ENCODE measurements at regions not wholly inside any gene's neighbourhood (a gene's known extent, or its start where the extent isn't known, plus 50 kb on each side); places are given as distances from the start of the nearest gene placed in this dataset.
"Not testable (repeated sequence)": the region's sequence is repeated elsewhere in the genome, so short reads cannot be mapped to it uniquely, and the experiment has no call there.

DNA sequence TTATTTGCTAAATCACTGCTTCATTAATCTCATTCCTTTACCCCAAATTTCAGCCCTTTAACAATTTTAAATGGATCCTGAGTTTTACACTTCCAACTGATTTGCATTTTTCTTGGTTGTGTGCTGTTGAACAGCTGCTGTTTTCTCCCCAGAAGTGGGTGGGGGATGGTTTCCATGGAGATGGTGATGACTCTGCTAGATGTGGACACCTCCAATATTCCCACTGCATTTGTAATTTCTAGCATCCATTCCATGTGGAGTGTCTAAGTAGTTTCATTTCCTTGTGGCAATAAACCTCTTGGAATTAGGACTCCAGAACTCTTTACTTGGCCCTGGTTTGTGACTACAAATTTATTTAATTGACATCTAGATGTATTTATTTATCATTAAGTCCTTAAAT lies 330.4 kb downstream of the GBA3 start:
- no peak for DNase-seq (ENCODE audit: low spot score)

DNA sequence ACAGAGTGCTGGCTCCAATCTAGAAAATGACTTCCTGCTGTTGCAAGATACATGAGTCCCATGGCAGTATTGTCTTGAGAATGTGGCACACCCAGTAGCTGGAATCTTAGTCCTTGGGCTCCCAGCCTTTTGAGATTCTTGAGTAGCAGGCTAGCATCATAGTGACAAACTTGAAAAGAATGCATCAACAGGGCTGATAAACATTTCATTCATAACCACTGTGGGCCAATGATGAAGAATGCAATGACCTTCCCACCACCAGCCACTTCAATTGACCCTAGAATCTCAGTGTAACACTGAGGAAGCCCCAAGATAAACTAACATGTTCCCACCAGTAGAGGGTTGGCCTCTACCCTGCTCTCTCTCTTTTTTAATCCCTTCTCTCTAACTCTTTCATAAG lies 329.3 kb downstream of the GBA3 start:
- peak; percentile 2 for DNase-seq (ENCODE audit: low spot score)

DNA sequence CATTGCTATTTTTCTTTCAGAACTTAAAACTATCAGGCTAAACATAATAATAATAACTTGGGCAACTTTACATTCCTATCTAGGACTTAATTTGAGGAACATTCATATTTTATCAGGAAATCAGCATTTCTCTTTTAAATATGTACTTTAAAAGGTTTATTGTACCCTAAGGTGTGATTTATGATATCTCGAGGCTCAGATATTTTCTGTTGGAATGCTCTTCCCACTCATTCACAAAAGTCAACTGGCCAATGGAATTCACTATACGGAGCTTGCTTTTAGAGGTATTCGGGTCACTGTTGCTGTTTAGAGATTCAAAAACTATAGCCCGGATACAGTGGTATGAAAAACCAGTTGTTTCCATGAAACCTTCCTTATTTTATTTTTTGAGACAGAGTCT lies 328.3 kb downstream of the GBA3 start:
- DNase-seq (ENCODE audit: low spot score), result no peak

DNA sequence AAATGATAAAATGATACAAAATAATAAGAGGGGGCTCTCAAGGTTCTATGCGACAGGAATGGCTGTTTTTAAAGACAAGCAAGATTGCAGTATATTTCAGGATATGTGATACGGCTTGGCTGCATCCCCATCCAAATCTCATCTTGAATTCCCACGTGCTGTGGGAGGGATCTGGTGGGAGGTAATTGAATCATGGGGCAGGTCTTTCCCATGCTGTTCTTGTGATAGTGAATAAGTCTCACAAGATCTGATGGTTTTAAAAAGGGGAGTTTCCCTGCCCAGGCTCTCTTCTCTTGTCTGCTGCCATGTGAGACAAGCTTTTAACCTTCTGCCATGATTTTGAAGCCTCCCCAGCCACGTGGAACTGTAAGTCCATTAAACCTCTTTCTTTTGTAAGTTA lies 327.7 kb downstream of the GBA3 start:
- not testable (repeated sequence) for DNase-seq (ENCODE audit: low spot score)

DNA sequence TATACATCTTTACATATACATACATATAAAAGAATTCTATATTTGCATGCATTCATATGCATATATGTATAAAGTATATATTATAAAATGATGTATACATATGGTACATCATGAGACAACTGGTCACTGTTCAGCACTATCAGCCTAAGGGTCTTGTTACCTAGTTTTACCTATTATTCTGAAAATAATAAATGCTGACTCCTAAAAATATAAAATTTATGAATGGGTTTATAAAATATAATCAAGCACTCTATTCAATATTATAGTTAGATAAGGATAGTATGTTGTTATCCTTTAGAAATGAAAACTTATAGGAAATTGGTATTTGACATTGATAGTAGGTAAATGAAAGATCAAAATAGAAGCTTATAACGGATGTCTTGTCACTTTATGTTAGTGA lies 324.2 kb downstream of the GBA3 start:
- no peak for DNase-seq (ENCODE audit: low spot score)

DNA sequence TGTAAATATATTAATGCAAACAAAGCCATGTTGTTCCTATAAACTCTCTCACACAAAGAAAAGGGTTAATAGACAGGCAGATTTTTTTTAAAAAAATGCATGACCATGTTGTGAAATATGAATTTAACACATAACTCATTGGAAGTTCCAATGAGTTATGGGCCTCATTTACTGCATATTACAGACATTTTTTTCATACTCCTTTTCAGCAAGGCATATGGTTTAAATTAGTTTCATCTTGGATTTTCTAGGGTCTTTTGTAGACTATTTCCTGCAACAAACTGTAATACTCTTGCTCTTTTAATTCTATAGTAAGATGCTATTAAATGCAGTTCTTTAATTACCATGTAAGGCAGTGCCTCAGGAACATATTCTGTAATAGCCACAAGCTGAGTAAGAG lies 323.1 kb downstream of the GBA3 start:
- DNase-seq (ENCODE audit: low spot score), result no peak

DNA sequence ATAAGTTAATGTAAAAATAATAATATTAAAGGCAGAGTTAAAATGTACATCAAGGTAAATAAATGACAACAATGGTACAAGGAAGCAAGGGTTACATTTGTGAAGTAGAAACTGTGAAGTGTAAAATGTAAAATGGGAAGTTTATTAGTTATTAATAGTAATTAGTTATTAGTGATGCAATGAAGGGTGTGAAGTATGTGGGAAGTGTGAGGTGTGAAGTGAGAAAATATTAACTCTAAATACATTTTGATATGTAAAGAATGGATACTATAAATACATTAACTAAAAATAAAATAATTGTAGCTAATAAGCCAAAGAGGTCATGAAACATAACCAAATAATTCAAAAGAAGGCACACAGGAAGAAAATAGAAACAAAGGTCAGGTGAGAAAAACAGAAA lies 316.4 kb downstream of the GBA3 start:
- no peak for DNase-seq (ENCODE audit: low spot score)

DNA sequence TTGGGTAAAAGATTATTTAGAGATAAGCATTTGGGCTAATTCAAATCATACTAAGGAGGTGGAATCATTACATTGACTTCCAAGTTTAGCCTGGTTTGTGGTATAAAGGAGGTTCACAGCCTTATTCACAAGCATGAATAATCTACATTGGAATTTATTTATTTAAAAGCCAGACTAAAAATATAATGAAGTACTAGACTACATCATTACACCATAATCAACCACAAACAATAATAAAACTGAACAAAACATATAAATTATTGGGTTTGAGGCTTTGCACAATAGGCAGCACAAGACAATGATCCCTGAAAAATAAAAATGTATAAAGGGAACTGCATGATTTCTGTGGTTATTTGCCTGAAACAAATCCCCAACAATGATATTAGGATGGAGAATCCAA lies 314.0 kb downstream of the GBA3 start:
- no peak for DNase-seq (ENCODE audit: low spot score)

DNA sequence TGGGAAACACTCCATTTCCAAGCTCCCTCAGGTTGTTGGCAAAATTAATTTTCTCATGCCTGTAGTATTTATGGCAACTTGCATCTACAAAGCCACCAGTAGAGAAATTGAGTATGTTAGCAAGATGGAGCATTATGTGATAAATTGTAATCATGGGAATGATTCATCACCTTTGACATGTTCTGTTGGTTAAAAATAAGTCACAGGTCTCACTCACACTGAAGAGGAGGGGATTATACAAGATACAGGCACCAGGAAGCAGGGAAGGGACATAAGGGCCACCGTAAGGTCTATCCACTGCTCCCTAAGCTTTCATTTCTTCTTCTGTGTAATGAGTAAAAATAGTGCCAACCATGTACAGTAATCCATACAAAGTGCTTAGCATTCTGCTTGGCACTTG lies 313.0 kb downstream of the GBA3 start:
- DNase-seq (ENCODE audit: low spot score), result no peak

DNA sequence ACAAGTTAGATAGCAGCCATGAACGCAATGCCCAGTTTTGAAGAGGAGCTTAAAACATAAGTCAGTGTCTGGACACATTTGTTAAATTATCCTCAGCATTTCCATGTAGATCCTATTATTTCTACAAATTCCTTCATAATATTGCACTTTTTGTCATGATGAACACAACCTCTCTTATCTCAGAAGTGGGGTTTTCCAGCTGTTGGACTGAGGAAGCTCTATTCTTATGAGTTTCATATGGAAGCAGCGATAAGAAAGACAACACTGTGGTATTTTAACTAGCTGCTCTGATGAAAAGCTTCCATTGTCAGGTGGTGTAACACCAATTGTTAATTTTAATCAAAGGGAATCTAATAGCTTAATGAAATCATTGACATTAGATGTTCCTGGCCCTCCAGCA lies 308.7 kb downstream of the GBA3 start:
- no peak for DNase-seq (ENCODE audit: low spot score)

DNA sequence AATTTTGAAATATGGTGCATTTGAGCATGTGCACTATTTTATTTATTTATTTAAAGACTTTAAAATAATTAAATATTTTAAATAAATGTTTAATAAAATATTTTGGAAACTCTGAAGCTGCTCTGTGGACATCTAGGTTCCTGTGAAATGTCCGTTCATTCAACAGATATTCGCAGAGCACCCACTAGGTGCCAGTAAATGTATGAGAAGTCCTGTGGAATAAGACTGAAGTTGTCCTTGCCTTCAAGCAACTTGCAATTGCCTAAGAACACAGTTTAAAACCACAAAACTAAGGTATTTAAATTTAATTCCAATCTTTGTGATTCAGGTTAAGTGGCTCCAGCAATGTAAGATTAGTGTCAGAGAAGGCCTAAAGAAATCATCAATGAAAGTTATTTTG lies 306.7 kb downstream of the GBA3 start:
- no peak for DNase-seq (ENCODE audit: low spot score)

DNA sequence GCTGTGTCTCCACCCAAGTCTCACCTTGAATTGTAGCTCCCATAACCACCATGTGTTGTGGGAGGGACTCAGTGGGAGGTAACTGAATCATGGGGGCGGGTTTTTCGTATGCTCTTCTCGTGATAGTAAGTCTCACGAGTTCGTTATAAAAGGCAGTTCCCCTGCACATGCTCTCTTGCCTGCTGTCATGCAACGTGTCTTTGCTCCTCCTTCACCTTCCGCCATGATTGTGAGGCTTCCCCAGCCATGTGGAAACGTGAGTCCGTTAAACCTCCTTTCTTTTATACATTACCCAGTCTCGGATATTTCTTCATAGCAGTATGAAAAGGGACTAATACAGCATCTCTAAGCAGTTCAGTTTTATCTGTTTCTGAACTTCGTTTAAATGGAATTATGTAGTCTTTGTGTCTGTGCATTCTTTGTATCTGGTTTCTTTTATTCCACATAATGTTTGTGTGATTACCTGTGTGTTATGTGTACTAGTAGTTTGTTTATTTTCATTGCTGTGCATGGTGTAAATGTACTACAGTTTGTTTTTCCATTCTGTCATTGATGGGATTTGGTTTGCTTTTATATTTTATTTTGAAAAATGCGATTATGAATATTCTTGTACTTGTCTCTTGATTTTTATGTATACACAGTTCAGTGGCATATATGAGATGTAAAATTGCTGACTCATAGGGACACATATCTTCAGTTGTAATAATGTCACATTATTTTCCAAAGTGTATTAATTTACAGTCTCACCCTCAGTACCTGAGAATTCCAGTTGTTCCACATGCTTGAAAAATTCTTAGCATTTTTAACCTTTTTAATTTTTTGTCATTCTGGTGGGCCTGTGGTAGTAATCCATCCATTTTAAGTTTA lies 304.9 kb downstream of the GBA3 start:
- no peak for DNase-seq (ENCODE audit: low spot score)

DNA sequence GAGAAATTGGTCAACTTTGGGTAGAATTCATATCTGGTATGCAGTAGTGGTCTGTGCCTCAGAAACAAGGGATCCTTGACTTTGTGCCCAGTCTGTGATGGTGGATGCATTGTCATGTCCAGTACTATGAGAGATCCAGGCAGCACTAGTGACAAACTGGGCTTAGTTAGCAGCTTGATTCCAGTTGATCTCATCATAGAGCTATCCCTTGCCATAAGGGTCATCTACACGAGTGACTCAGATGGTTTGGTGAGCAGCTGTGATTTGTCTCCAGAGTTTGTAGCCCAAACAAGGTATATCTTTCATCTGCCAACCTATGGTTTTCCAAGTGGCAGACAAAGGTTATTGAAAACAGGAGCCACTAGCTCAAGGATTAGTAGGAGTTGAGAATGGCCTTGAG lies 298.8 kb downstream of the GBA3 start:
- DNase-seq (ENCODE audit: low spot score), result no peak

DNA sequence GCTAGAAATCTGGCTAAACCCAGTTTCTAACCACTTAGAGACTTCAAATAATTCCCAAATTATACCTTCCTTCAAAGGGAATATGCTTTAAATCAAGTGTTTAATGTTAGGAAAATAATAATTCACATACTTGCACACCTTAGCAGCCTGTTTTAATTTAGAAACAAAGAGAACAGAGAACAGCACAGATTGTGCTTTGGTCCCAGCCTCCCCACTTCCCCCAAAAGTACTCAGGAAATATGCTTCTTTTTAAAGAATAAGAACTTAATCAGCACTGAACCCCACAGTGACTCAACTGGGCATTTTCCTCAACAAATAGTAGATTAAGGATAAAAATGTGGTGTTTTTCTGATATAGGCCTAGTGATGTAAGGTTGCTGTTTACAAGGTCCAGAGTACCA lies 295.8 kb downstream of the GBA3 start:
- DNase-seq (ENCODE audit: low spot score), result no peak

DNA sequence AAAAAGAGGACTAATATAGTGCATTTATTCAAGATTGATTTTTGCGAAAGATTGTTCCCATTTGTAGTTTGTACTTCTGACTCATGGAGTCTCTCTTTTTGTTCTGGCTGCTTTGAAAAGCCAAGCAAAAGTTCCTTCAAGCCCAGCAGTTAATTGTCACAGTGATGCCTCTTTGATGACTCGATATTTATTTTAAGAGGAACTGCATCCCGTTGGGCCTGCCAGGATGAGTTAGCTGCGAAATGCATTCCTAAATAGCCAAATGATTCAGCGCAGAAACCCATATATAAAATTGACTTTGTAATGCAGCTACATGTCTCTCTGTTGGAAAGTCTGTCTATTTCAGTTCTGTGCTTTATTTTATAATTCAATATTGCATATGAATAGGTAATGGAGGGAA lies 295.1 kb downstream of the GBA3 start:
- DNase-seq (ENCODE audit: low spot score), result no peak

DNA sequence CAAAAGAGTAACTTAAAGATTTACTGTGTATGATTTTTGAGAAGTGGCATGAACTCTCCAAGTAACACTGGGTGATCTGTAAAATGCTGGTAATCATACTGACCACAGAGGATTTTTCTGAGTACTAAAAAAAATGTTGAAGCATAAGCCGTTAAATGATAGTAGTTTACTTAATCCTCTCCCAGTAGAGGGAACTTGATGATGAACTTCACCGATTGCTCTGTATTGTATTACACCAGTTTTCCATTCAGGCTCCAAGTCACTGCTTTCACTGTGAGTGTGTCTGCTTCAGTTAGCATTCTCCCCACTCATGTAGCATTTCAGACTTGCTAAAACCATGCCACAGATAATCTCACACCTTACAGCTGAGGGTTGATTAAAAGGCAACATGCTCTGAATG lies 294.1 kb downstream of the GBA3 start:
- DNase-seq (ENCODE audit: low spot score), result no peak

DNA sequence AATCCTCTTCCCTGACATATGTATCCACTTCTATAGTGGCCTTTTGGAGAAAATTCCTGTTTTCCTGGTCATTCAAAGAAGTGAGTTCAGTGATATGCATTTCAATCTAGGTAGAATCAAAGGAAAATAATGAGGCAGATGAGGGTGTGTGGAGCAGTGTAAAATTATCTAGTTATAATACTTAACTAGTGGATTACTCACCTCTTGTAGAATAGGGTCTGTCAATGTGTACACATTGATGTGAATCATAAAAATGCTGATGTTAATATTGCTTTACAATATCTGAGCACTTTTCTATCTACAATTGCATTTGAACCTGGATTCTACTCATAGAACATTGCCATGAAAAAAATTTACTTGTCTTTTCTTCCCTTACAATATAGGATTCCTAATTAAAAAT lies 293.5 kb downstream of the GBA3 start:
- DNase-seq (ENCODE audit: low spot score), result no peak

DNA sequence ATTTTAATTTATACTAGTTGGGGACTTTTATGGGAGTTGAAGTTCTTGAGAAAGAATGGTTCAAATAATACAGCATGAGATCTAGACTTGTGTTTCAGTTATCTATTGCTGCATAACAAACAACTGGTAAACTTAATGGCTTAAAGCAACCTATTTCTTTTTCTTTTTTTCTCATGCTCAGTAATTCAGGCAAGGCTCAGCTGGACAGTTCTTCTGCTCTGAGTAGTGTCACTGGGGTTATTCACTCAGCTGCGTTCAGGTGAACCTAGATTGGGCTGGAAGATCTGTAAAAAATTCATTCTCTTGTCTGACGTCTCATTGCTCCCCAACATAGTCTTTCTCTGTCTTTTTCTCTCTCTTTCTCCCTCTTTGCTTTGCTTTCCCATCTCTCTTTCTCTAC lies 291.7 kb downstream of the GBA3 start:
- DNase-seq (ENCODE audit: low spot score), result no peak

DNA sequence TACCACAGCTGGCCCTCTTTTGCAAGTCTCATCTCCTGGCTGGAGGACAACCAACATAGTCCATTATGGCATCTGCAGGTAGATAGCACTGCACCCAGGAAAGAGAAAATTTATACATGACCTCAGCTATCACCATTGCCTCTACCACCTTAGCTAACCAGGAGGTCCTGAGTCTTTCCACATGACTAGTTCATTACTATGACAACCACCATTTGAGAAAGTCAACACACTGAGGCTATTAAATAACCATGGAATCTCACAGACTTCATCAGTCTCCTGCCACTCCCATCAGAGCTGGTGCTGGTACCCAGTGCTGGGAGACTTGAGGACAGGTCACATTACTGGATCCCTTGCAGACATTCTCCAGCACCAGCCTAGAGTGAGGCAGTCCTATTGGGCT lies 285.9 kb downstream of the GBA3 start:
- DNase-seq (ENCODE audit: low spot score), result no peak

DNA sequence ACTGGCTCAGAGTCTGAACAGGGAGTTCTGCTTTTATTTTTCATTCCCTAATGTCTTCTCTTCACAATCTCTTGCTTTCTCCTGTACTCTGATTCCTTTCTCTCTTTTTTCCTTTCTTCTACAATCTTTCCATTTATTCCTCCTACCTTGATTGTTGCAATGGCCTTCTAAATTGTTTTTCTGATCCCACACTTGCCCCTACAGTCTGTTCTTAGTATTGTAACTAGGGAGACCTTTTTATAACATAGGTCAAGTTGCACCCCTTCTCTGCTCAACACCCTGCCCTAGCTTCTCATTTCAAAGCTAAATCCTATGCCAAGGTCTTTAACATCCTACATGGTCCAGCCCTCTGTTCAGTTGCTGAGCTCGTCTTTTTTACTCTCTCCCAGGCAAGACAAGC lies 277.9 kb downstream of the GBA3 start:
- DNase-seq (ENCODE audit: low spot score), result no peak

DNA sequence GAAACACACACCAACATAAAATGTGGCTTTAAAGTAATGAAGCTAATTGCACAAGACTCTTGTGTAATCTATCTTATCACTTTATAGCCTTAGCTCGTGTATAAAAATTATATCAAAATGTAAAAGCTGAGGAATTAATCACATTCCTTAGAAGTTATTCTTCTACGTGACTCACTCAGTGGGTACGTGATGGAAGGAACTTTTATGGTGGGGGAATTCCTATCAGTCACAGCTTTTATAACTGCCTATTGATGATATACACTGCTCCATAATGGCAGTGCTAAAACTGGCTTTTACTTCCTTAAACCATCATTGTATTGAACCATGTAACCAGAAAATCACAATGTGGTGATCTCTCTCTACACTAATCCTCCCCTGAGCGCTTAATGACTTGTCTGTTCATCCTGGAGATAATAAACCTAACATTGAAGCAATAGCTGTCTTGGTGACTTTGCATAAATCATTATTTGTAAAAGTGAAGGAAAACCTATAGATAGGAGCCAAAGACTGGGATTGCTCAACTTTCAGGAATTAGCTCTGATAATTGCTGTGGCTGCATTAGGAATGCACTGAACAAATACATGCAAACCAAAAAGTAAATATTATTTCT lies 276.7 kb downstream of the GBA3 start:
- no peak for DNase-seq (ENCODE audit: low spot score)

DNA sequence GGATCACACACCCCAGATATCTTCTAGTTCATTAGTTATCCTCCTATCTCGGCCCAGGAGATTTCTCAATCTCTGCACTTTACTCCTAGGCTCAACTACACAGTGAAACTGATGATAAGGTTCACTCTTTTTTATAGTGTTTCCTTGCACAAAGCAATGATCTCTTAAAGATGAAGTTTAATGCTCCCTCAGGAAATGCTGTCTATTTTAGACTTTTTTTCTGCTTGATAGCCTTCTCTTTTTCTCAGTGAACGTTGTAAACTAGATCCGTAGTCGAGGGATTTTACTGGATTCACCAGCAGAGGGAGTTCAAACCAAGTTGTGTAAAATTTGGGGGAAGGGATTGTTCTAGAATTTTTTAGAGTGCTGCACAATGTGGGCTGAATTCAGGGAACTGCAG lies 269.6 kb downstream of the GBA3 start:
- DNase-seq (ENCODE audit: low spot score), result no peak

DNA sequence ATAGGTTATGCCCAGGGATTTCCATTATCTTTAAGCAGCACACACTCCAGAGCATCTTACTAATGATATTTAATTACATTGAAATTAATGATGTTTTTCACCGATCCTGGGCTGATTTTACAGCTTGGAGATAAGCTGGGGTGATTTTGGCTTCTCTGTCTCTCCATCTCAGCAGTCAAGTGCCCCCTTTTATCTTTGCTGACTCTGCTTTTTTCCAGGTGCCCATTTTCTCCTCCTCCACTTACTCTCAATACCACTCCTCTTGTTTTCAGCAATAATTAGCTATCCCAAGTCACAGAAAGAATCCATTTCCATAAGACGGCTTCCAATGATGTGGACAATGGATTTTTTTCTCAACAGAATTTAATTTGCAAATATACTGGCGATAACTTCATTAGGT lies 266.7 kb downstream of the GBA3 start:
- DNase-seq (ENCODE audit: low spot score), result no peak

DNA sequence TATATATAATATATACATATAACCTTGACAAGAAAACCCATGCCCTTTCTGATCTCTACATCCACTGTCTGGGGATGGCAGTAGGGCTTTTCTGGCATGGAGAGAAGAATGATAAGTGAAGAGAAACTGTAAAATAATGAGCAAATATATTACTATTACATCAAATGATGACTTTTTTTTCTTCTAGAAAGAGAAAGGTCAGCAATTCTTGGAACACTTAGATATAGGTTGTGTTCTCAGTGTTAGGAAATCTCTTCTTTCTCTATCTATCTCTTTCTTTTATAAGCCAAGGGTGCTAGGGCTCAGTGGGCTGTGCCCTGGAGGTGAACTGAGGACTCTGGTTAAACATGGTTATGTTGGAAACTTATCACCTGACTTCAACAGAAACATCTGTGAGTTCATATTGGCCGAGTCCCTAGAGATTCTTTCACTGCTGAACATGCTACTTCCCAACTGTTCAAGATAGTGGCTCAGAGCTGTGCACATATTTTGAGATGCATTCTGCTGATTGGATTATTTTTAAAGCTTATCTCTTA lies 265.1 kb downstream of the GBA3 start:
- no peak for DNase-seq (ENCODE audit: low spot score)

Data from AG08396 (cell line).